Keratinocyte (primary cell): ENCODE measurements at regions not wholly inside any gene's neighbourhood (a gene's known extent, or its start where the extent isn't known, plus 50 kb on each side); places are given as distances from the start of the nearest gene placed in this dataset.

Experiments
- CTCF ChIP-seq, 3 experiments: IDR thresholded peaks in 1 of 3; conservative IDR thresholded peaks in 1 of 3; optimal IDR thresholded peaks in 1 of 3; 2 replicates in 2 of 3; 3 replicates in 1 of 3; pipeline versions ENCODE3 to v1.5.1; 2011; ENCODE audit warnings: low read length in 3 of 3, mild to moderate bottlenecking in 3 of 3, moderate library complexity in 2 of 3, control low read depth in 1 of 3, inconsistent platforms in 1 of 3; ENCODE audit not compliant: insufficient read depth in 2 of 3; ENCODE audit errors: extremely low read depth in 1 of 3
- EZH2 ChIP-seq: IDR thresholded peaks from one replicate; pipeline ENCODE4 v1.6.1; 2012; ENCODE audit warnings: inconsistent platforms, mild to moderate bottlenecking, low read length, moderate library complexity

DNA sequence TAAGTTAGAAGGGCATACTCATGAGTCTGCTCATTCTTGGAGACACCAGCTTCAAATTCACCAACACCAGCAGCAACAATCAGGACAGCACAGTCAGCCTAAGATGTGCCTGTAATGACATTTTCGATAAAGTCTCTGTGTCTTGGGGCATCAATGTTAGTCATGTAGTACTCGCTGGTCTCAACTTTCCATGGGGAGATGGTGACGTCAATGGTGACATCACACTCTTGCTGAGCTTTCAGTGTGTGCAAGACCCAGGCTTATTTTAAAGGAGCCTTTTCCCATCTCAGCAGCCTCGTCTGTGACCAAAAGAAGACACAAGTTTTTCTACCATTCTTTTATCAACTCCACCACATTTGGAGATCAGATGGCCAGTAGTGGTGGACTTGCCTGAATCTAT is 75.5 kb downstream of the SERINC2 start:
- TF ChIP-seq CTCF (optimal IDR thresholded peaks at IDR 0.05 in 1 of 3, IDR thresholded peaks at IDR 0.05 in 1 of 3, conservative IDR thresholded peaks at IDR 0.05 in 1 of 3; ENCODE audit: extremely low read depth in 1 of 3, insufficient read depth in 2 of 3, low read length in 3 of 3) (no peak), EZH2 (no peak)
